ENCODE measurements at regions not wholly inside any gene's neighbourhood (a gene's known extent, or its start where the extent isn't known, plus 50 kb on each side); places are given as distances from the start of the nearest gene placed in this dataset.

- Histone ChIP-seq H3K9me3 (ENCODE audit: control insufficient read depth, low read length) (no peaks in the 10 kb centered on the region), H3K4me2 (ENCODE audit: low read length) (no peak overlapping the region), H3K4me3 (ENCODE audit: low read depth, low read length) (no peak overlapping the region), H3K27ac (no peak overlapping the region), H3K27me3 (ENCODE audit: control insufficient read depth, insufficient read depth, low read length) (no peaks in the 10 kb centered on the region), H3K9ac (no peak overlapping the region), H3K36me3 (ENCODE audit: control insufficient read depth, insufficient read depth, low read length) (no peaks in the 10 kb centered on the region), H3K79me2 (no peaks in the 10 kb centered on the region), H2AFZ (no peak overlapping the region), H3K4me1 (no peaks in the 10 kb centered on the region)
- no peak for TF ChIP-seq CTCF (IDR thresholded peaks at IDR 0.05)
Measured at GRCh38 chr15:23773093-23773492, 86.0 kb upstream of the NDN start.

- H3K9me3 ChIP-seq (ENCODE audit: control insufficient read depth, low read length) = no peaks in the 10 kb centered on the region
- H3K79me2 ChIP-seq = no peaks in the 10 kb centered on the region
- no peak overlapping the region for H3K4me3 ChIP-seq (ENCODE audit: low read depth, low read length)
- no peaks in the 10 kb centered on the region for H3K4me1 ChIP-seq
- no peak for TF ChIP-seq CTCF (IDR thresholded peaks at IDR 0.05)
- H3K4me2 ChIP-seq (ENCODE audit: low read length) = no peak overlapping the region
- no peak overlapping the region for H2AFZ ChIP-seq
- H3K27me3 ChIP-seq (ENCODE audit: control insufficient read depth, insufficient read depth, low read length) = no peaks in the 10 kb centered on the region
- no peak overlapping the region for H3K27ac ChIP-seq
- no peak overlapping the region for H3K9ac ChIP-seq
- H3K36me3 ChIP-seq (ENCODE audit: control insufficient read depth, insufficient read depth, low read length) = no peaks in the 10 kb centered on the region
Measured at GRCh38 chr15:23787346-23788105, 100.4 kb upstream of the NDN start.

- Histone ChIP-seq H3K27me3 (ENCODE audit: control insufficient read depth, insufficient read depth, low read length) (no peaks in the 10 kb centered on the region), H3K9ac (no peak overlapping the region), H3K27ac (no peak overlapping the region), H3K4me1 (no peaks in the 10 kb centered on the region), H2AFZ (no peak overlapping the region), H3K9me3 (ENCODE audit: control insufficient read depth, low read length) (no peaks in the 10 kb centered on the region), H3K79me2 (no peaks in the 10 kb centered on the region), H3K4me3 (ENCODE audit: low read depth, low read length) (no peak overlapping the region), H3K36me3 (ENCODE audit: control insufficient read depth, insufficient read depth, low read length) (no peaks in the 10 kb centered on the region), H3K4me2 (ENCODE audit: low read length) (no peak overlapping the region)
- no peak for TF ChIP-seq CTCF (IDR thresholded peaks at IDR 0.05)
Measured at GRCh38 chr15:23793191-23793680, 106.1 kb upstream of the NDN start.

GRCh38 chr15:23797747-23798446 lies 110.8 kb upstream of the NDN start:
- TF ChIP-seq CTCF (IDR thresholded peaks at IDR 0.05) = no peak
- H3K27me3 ChIP-seq (ENCODE audit: control insufficient read depth, insufficient read depth, low read length) = no peaks in the 10 kb centered on the region
- no peaks in the 10 kb centered on the region for H3K4me1 ChIP-seq
- no peak overlapping the region for H2AFZ ChIP-seq
- H3K36me3 ChIP-seq (ENCODE audit: control insufficient read depth, insufficient read depth, low read length) = no peaks in the 10 kb centered on the region
- no peak overlapping the region for H3K4me3 ChIP-seq (ENCODE audit: low read depth, low read length)
- H3K79me2 ChIP-seq = no peaks in the 10 kb centered on the region
- H3K9me3 ChIP-seq (ENCODE audit: control insufficient read depth, low read length) = no peaks in the 10 kb centered on the region
- no peak overlapping the region for H3K9ac ChIP-seq
- no peak overlapping the region for H3K4me2 ChIP-seq (ENCODE audit: low read length)
- H3K27ac ChIP-seq = no peak overlapping the region

All from parathyroid adenoma (tissue), 2 donors.